ENCODE measurements at regions not wholly inside any gene's neighbourhood (a gene's known extent, or its start where the extent isn't known, plus 50 kb on each side); places are given as distances from the start of the nearest gene placed in this dataset.

DNA sequence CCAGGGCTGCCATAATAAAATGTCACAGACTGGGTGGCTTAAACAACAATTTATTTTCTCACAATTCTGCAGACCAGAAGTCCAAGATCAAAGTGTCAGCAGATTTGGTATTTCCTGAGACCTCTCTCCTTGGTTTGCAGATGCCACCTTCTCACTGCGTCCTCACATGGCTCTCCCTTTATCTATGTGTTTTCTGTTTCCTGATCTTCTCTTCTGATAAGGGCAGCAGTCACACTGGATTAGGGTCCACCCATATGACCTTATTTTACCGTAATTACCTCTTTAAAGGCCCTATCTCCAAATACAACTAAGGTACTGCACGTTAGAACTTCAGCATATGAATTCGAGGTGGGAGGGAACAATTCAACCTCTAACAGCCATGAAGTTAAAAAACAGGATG, 238.9 kb upstream of the API5 start:
- no peak for DNase-seq (ENCODE audit: low read depth)
- TF ChIP-seq, protein P1, sequence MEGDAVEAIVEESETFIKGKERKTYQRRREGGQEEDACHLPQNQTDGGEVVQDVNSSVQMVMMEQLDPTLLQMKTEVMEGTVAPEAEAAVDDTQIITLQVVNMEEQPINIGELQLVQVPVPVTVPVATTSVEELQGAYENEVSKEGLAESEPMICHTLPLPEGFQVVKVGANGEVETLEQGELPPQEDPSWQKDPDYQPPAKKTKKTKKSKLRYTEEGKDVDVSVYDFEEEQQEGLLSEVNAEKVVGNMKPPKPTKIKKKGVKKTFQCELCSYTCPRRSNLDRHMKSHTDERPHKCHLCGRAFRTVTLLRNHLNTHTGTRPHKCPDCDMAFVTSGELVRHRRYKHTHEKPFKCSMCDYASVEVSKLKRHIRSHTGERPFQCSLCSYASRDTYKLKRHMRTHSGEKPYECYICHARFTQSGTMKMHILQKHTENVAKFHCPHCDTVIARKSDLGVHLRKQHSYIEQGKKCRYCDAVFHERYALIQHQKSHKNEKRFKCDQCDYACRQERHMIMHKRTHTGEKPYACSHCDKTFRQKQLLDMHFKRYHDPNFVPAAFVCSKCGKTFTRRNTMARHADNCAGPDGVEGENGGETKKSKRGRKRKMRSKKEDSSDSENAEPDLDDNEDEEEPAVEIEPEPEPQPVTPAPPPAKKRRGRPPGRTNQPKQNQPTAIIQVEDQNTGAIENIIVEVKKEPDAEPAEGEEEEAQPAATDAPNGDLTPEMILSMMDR (conservative IDR thresholded peaks at IDR 0.05; ENCODE audit: low read depth, low read length): no peak
- H3K4me3 ChIP-seq (ENCODE audit: low read depth, low read length): no peak overlapping the region

- no peak overlapping the region for H3K4me3 ChIP-seq (ENCODE audit: low read depth, low read length)
- DNase-seq (ENCODE audit: low read depth): no peak
- TF ChIP-seq, protein P1 (conservative IDR thresholded peaks at IDR 0.05; ENCODE audit: low read depth, low read length): no peak
Measured at GRCh38 chr11:43074810-43075209, 237.0 kb upstream of the API5 start.

DNA sequence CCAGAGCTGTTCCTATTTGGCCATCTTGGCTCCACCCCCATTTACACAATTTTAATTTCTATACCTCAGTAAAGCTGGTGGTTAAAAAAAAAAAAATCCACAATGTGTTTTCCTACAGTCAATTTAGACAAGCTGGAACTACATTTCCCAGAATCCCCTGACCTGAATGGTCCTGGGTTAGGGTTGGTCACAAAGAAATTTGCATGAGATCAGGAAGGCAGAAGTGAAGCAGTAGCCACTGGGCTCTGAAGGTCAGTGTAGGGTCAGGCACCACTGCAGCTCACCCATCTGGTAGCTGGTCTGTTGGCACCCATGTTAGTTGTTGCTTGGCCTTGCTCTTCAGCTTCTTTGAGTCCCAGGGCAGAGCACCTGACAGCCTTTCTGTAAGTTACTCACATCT, 210.7 kb upstream of the API5 start:
- H3K4me3 ChIP-seq (ENCODE audit: low read depth, low read length): no peak overlapping the region
- TF ChIP-seq, protein P1 (conservative IDR thresholded peaks at IDR 0.05; ENCODE audit: low read depth, low read length): no peak
- no peak for DNase-seq (ENCODE audit: low read depth)

- DNase-seq (ENCODE audit: low read depth): no peak
- TF ChIP-seq, protein P1 (conservative IDR thresholded peaks at IDR 0.05; ENCODE audit: low read depth, low read length): no peak
- no peak overlapping the region for H3K4me3 ChIP-seq (ENCODE audit: low read depth, low read length)
Measured at GRCh38 chr11:43116071-43116470, 195.7 kb upstream of the API5 start.

- no peak for DNase-seq (ENCODE audit: low read depth)
- no peak overlapping the region for H3K4me3 ChIP-seq (ENCODE audit: low read depth, low read length)
- TF ChIP-seq, protein P1 (conservative IDR thresholded peaks at IDR 0.05; ENCODE audit: low read depth, low read length): no peak
Measured at GRCh38 chr11:43119275-43119970, 192.4 kb upstream of the API5 start.

DNA sequence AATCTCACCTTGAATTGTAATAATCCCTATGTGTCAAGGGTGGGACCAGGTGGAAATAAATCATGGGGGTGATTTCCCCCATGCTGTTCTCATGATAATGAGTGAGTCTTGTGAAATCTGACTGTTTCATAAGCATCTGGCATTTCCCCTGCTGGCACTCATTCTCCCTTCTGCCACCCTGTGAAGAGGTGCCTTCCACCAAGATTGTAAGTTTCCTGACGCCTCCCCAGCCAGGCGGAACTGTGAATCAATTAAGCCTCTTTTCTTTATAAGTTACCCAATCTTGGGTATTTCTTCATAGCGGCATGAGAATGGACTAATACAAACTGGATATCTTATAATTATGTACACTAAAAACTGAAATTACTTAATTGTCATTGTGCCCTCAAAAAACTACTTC, 189.2 kb upstream of the API5 start:
- DNase-seq (ENCODE audit: low read depth): no peak
- TF ChIP-seq, protein P1 (conservative IDR thresholded peaks at IDR 0.05; ENCODE audit: low read depth, low read length): no peak
- no peak overlapping the region for H3K4me3 ChIP-seq (ENCODE audit: low read depth, low read length)

DNA sequence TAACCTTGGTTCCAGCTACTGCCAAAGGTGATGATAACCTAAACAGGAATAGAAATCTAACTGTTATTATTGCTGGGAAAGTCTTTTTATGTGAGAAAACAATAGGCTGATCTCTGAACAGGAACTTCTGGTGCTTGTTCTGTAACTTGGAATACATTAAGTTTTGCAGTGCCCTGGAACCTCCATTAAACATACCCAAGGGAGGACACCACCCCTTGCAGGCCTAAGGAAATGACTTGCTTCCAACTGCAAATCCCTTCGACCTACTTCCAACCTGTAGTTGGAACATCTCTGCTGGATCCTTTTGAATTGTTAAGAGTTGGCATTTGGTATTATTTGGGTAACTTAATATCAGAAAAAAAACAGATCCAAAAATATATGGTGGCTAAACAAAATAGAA, 188.4 kb upstream of the API5 start:
- H3K4me3 ChIP-seq (ENCODE audit: low read depth, low read length): no peak overlapping the region
- no peak for DNase-seq (ENCODE audit: low read depth)
- TF ChIP-seq, protein P1 (conservative IDR thresholded peaks at IDR 0.05; ENCODE audit: low read depth, low read length): no peak
